Islet precursor cell (in vitro differentiated cells): ENCODE measurements at regions not wholly inside any gene's neighbourhood (a gene's known extent, or its start where the extent isn't known, plus 50 kb on each side); places are given as distances from the start of the nearest gene placed in this dataset.

Experiments used
- DNase-seq: peaks from one replicate; pipeline ENCODE4 v3.0.0-alpha.2; 2018

- no peak for DNase-seq
Measured at GRCh38 chr10:33126742-33127141, 168.7 kb upstream of the ITGB1 start.

GRCh38 chr10:33125522-33126517 lies 167.8 kb upstream of the ITGB1 start:
- DNase-seq = peak; percentile 67

GRCh38 chr10:33125111-33125510 lies 167.1 kb upstream of the ITGB1 start:
- no peak for DNase-seq

GRCh38 chr10:33123680-33124079 lies 165.7 kb upstream of the ITGB1 start:
- DNase-seq = no peak

GRCh38 chr10:33122014-33122809 lies 164.2 kb upstream of the ITGB1 start:
- no peak for DNase-seq

- DNase-seq = no peak
Measured at GRCh38 chr10:33120700-33121099, 162.7 kb upstream of the ITGB1 start.

GRCh38 chr10:33120275-33120674 lies 162.2 kb upstream of the ITGB1 start:
- no peak for DNase-seq

- DNase-seq = peak; percentile 34
Measured at GRCh38 chr10:33117816-33118215, 159.8 kb upstream of the ITGB1 start.

GRCh38 chr10:33117230-33117629 lies 159.2 kb upstream of the ITGB1 start:
- DNase-seq = peak; percentile 26

GRCh38 chr10:33115738-33116719 lies 158.0 kb upstream of the ITGB1 start:
- DNase-seq = peak; percentile 82

- DNase-seq = no peak
Measured at GRCh38 chr10:33114451-33114952, 156.5 kb upstream of the ITGB1 start.

GRCh38 chr10:33113466-33113865 lies 155.4 kb upstream of the ITGB1 start:
- no peak for DNase-seq

GRCh38 chr10:33112831-33113455 lies 154.9 kb upstream of the ITGB1 start:
- DNase-seq = no peak

GRCh38 chr10:33111488-33112051 lies 153.5 kb upstream of the ITGB1 start:
- no peak for DNase-seq

- no peak for DNase-seq
Measured at GRCh38 chr10:33109788-33110469, 151.9 kb upstream of the ITGB1 start.

GRCh38 chr10:33109384-33109783 lies 151.4 kb upstream of the ITGB1 start:
- DNase-seq = no peak

- DNase-seq = no peak
Measured at GRCh38 chr10:33107953-33108352, 149.9 kb upstream of the ITGB1 start.

GRCh38 chr10:33106767-33107166 lies 148.7 kb upstream of the ITGB1 start:
- DNase-seq = no peak

GRCh38 chr10:33103863-33104379 lies 145.9 kb upstream of the ITGB1 start:
- DNase-seq = no peak

GRCh38 chr10:33102071-33102470 lies 144.0 kb upstream of the ITGB1 start:
- no peak for DNase-seq

GRCh38 chr10:33101392-33101787 lies 143.4 kb upstream of the ITGB1 start:
- no peak for DNase-seq
